Stimulated activated naive CD8-positive, alpha-beta T cell treated with anti-CD3 and anti-CD28 coated beads, Interleukin-15, amount 100 ng/mL, for 72 hours (primary cell): ENCODE measurements at regions not wholly inside any gene's neighbourhood (a gene's known extent, or its start where the extent isn't known, plus 50 kb on each side); places are given as distances from the start of the nearest gene placed in this dataset.

Experiments used
- ATAC-seq: fragments of 150-1000 bp; cut with Tn5 transposase; 2 replicates; pipeline ENCODE4 v1.10.0; 2021; ENCODE audit warnings: mild to moderate bottlenecking, moderate library complexity
- DNase-seq, 2 donors: peaks; one replicate each; pipeline ENCODE4 v3.0.0; 2021 to 2022
- H3K27ac Mint-ChIP-seq, 2 donors: one replicate each; pipeline ENCODE4 v1.8.0; 2022; ENCODE audit warnings: mild to moderate bottlenecking in 2 of 2, mixed read lengths in 2 of 2, moderate library complexity in 2 of 2
- H3K27me3 Mint-ChIP-seq: one replicate; pipeline ENCODE4 v1.8.0; 2022; ENCODE audit warnings: mixed read lengths
- H3K4me1 Mint-ChIP-seq: one replicate; pipeline ENCODE4 v1.8.0; 2022; ENCODE audit warnings: mild to moderate bottlenecking, mixed read lengths
- H3K4me3 Mint-ChIP-seq, 2 donors: one replicate each; pipeline ENCODE4 v1.8.0; 2022; ENCODE audit warnings: mild to moderate bottlenecking in 2 of 2, mixed read lengths in 2 of 2, moderate library complexity in 1 of 2
- H3K9me3 Mint-ChIP-seq, 2 donors: one replicate each; pipeline ENCODE4 v1.8.0; 2022; ENCODE audit warnings: mixed read lengths in 2 of 2

- H3K9me3 Mint-ChIP-seq: peaks cover 24 to 32% of the 10 kb centered on the region in 2 donors
- no peaks in the 10 kb centered on the region for H3K4me1 Mint-ChIP-seq
- H3K27ac Mint-ChIP-seq: no peak overlapping the region
- H3K4me3 Mint-ChIP-seq: no peak overlapping the region
- ATAC-seq (no peak), DNase-seq (no peak)
- peaks cover 38% of the 10 kb centered on the region for H3K27me3 Mint-ChIP-seq
Observed at GRCh38 chr3:193754719-193755118, 161.7 kb downstream of the OPA1 start.

GRCh38 chr3:193756536-193756935 is 163.5 kb downstream of the OPA1 start:
- Mint-ChIP-seq H3K9me3 (peaks cover 24 to 32% of the 10 kb centered on the region in 2 donors), H3K27me3 (peaks cover 38% of the 10 kb centered on the region), H3K4me1 (no peaks in the 10 kb centered on the region), H3K4me3 (no peak overlapping the region), H3K27ac (no peak overlapping the region)
- ATAC-seq (no peak), DNase-seq (no peak)

DNA sequence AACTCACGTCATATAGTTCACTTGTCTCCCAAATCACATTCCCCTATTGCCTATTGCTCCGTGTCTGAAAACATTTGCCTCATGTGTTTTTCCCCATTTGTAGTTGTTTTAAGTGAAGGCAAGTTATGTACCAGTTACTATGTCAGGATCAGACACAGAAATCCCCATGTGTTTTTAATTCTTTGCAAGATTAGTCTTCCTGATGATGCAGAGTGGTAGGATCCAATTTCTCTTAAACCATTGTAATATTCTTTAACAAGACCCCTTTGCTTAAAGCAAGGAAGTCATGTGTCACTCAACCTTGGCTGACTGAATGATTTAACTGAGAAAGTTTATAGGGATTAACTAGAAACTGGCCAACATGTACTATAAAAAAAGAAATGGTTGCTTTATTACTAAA is 164.4 kb downstream of the OPA1 start:
- Mint-ChIP-seq H3K9me3 (peaks cover 24 to 32% of the 10 kb centered on the region in 2 donors), H3K4me3 (no peak overlapping the region), H3K4me1 (no peaks in the 10 kb centered on the region), H3K27ac (no peak overlapping the region), H3K27me3 (peaks cover 32% of the 10 kb centered on the region)
- DNase-seq: no peak
- no peak for ATAC-seq

- Mint-ChIP-seq H3K9me3 (peaks cover 13 to 19% of the 10 kb centered on the region in 2 donors), H3K4me3 (no peak overlapping the region), H3K4me1 (no peaks in the 10 kb centered on the region), H3K27ac (no peak overlapping the region), H3K27me3 (peaks cover 24% of the 10 kb centered on the region)
- DNase-seq (no peak), ATAC-seq (no peak)
Observed at GRCh38 chr3:193761969-193762368, 169.0 kb downstream of the OPA1 start.

DNA sequence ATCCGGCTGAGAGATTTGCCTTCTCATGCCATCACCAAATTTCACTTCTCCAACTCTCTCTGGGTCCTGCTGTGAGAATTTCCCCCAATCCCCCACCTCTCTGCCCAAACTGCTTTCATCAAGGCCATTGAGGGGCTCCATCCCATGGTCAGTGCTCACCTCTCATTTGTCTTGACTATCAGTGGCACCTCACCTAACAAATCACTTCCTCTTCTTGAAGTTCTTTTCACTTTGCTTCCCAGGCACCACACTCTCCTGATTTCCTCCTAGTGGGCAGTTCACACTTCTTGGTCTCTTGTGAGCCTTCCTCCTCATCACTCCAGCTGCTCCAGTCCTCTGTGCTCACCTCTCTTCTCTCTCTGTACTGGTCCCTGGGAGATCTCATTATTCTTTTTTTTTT is 169.6 kb downstream of the OPA1 start:
- H3K4me3 Mint-ChIP-seq: no peak overlapping the region
- ATAC-seq (no peak), DNase-seq (no peak)
- H3K4me1 Mint-ChIP-seq: no peaks in the 10 kb centered on the region
- H3K27ac Mint-ChIP-seq: no peak overlapping the region
- H3K9me3 Mint-ChIP-seq: peaks cover 8 to 12% of the 10 kb centered on the region in 2 donors
- peaks cover 18% of the 10 kb centered on the region for H3K27me3 Mint-ChIP-seq

- ATAC-seq (no peak), DNase-seq (no peak)
- Mint-ChIP-seq H3K4me3 (no peak overlapping the region), H3K9me3 (no peaks in the 10 kb centered on the region), H3K27ac (no peak overlapping the region), H3K4me1 (no peaks in the 10 kb centered on the region), H3K27me3 (peaks cover 17% of the 10 kb centered on the region)
Observed at GRCh38 chr3:193764959-193765358, 172.0 kb downstream of the OPA1 start.

DNA sequence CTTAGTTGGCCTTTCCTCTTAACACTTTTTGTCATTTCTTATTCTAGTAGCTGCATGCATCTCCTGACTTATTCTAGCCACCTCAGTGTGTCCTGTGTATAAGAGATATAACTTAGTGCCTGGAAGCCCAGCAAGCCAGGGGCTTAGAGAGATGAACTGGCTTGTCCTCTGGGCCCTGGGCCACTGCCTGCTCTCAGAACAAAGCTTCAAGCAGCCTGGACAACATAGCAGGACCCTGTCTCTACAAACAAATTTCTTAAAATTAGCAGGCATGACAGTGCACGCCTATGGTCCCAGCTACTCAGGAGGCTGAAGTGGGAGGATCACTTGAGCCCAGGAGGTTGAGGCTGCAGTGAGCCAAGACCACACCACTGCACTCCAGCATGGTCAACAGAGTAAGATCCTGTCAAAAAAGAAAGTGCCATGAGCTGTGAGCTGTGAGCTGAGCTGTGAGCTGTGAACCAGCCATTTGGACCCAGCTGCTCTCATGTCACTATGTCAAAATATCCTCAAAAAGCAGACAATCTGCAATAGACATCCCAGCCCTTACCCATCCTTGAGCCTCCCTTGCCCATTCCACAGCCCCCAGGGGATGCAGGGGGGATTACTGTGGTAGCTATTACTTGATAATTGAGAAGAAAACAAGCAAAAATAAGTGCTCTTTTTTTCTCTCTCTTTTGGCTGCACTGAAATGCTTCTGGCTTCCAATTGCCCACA is 174.5 kb downstream of the OPA1 start:
- Mint-ChIP-seq H3K27me3 (peaks cover 15% of the 10 kb centered on the region), H3K4me1 (no peaks in the 10 kb centered on the region), H3K9me3 (no peaks in the 10 kb centered on the region), H3K4me3 (no peak overlapping the region), H3K27ac (no peak overlapping the region)
- no peak for DNase-seq
- no peak for ATAC-seq

- Mint-ChIP-seq H3K4me3 (no peak overlapping the region), H3K4me1 (no peaks in the 10 kb centered on the region), H3K27ac (no peak overlapping the region), H3K27me3 (peaks cover 10% of the 10 kb centered on the region), H3K9me3 (no peaks in the 10 kb centered on the region)
- DNase-seq (no peak), ATAC-seq (no peak)
Observed at GRCh38 chr3:193768070-193768394, 175.0 kb downstream of the OPA1 start.

DNA sequence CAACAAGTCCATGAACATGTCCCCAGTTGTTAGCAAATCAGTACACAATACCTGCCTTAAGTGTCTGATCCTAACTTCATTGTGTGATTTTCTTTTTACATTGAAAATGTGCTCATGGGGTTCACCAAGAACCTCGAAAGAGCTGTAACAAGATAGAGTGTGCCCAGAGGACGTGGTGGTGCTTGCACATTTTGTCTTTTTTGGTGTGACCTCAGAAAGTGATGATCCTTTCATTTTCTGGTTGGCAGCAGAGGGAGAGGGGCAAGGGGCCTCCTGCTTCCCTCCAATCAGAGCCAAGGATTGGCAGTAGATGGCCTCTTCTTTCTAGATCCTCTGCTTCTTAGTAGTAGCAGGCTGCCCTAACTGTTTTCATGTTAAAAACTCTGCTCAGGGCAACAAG is 176.4 kb downstream of the OPA1 start:
- Mint-ChIP-seq H3K27ac (no peak overlapping the region), H3K27me3 (peaks cover 8% of the 10 kb centered on the region), H3K4me1 (peaks cover 5% of the 10 kb centered on the region), H3K9me3 (no peaks in the 10 kb centered on the region), H3K4me3 (no peak overlapping the region)
- DNase-seq (no peak), ATAC-seq (peak; percentile 68)

- DNase-seq (no peak), ATAC-seq (no peak)
- no peaks in the 10 kb centered on the region for H3K9me3 Mint-ChIP-seq
- H3K27ac Mint-ChIP-seq: no peak overlapping the region
- H3K4me1 Mint-ChIP-seq: peaks cover 5% of the 10 kb centered on the region
- peaks cover 15% of the 10 kb centered on the region for H3K27me3 Mint-ChIP-seq
- H3K4me3 Mint-ChIP-seq: no peak overlapping the region
Observed at GRCh38 chr3:193771011-193771652, 178.1 kb downstream of the OPA1 start.

DNA sequence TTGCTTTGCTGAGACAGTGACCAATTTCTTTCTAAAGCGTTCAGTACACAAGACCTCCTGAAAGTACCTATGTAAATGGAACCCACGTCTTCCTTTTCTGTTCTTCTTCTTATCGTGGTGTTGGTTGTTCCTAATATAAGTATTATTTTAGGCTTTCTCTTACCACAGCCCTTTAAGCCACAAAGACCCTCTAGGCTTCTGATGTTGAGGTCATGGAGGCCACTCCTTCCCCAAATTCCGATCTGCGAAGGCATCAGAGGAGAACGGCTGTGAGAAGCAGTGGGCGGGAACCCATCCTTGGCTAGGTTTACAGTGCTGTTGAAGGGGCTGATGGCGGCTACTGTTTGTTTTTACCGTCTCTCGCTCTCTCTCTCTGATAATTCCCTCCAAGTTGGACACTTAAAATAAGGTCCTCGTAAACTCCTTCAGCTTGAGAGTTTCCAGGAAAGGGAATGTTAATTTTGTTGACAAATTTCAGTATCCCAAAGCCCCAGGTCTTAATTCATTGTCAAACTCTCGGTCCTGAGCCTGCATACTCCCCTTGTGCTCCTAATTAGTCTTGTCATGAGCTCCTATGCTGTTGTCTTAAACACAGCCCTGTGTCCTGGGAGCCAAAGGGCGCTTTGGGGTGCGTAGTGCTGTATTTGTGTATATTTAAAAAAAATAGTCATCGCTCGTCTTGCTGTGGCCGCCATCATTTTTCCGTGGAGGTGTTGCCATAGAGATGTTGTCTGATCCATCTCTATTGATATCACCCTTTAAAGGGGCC is 178.8 kb downstream of the OPA1 start:
- Mint-ChIP-seq H3K9me3 (no peaks in the 10 kb centered on the region), H3K4me3 (no peak overlapping the region), H3K4me1 (peaks cover 5% of the 10 kb centered on the region), H3K27ac (no peak overlapping the region), H3K27me3 (peaks cover 15% of the 10 kb centered on the region)
- no peak for ATAC-seq
- no peak for DNase-seq

DNA sequence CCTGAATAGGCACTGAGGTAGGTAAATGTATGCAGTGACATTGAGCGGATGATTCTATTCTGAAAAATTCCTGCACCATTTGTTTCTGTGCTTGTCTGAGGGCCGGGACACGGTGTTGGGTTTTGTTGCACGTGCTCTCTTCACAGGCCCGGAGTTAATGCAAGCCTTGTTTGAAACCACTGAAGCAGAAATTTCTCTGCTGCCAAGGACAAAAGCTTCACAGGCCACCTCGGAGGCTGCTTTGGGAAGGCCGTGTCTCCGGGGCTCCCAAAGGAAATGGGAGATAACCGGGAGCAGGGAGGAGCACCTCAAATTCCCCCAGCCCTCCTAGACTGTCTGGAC is 179.4 kb downstream of the OPA1 start:
- ATAC-seq (no peak), DNase-seq (no peak)
- no peaks in the 10 kb centered on the region for H3K9me3 Mint-ChIP-seq
- peaks cover 15% of the 10 kb centered on the region for H3K27me3 Mint-ChIP-seq
- H3K4me1 Mint-ChIP-seq: peaks cover 5% of the 10 kb centered on the region
- H3K27ac Mint-ChIP-seq: no peak overlapping the region
- no peak overlapping the region for H3K4me3 Mint-ChIP-seq

- H3K4me1 Mint-ChIP-seq: peaks cover 5% of the 10 kb centered on the region
- no peaks in the 10 kb centered on the region for H3K9me3 Mint-ChIP-seq
- ATAC-seq: no peak
- H3K4me3 Mint-ChIP-seq: no peak overlapping the region
- H3K27ac Mint-ChIP-seq: no peak overlapping the region
- H3K27me3 Mint-ChIP-seq: peaks cover 16% of the 10 kb centered on the region
- DNase-seq: no peak
Observed at GRCh38 chr3:193773266-193774220, 180.5 kb downstream of the OPA1 start.

- Mint-ChIP-seq H3K27me3 (peaks cover 25% of the 10 kb centered on the region), H3K4me1 (peaks cover 5% of the 10 kb centered on the region), H3K9me3 (no peaks in the 10 kb centered on the region), H3K4me3 (no peak overlapping the region), H3K27ac (no peak overlapping the region)
- no peak for ATAC-seq
- no peak for DNase-seq
Observed at GRCh38 chr3:193774272-193774915, 181.4 kb downstream of the OPA1 start.

DNA sequence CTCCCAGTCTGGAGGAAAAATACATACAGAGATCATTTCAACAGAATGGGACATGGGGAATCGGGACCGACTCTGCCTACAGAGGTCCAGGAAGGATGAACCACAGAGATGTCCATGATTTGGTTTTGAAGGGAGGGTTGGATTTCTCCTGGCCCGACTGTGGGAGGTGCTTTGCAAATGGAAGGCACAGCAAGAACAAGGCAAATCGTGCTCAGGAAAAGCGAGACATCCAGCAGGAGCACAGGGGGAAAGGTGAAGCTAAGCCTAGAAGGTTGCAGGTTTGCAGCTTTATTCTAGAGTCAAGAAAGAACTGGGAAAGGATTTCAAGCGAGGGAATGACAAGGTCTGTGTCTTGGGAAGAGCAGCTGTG is 181.9 kb downstream of the OPA1 start:
- H3K9me3 Mint-ChIP-seq: no peaks in the 10 kb centered on the region
- peaks cover 30% of the 10 kb centered on the region for H3K27me3 Mint-ChIP-seq
- no peak overlapping the region for H3K27ac Mint-ChIP-seq
- peaks cover 5% of the 10 kb centered on the region for H3K4me1 Mint-ChIP-seq
- ATAC-seq (no peak), DNase-seq (no peak)
- H3K4me3 Mint-ChIP-seq: no peak overlapping the region
